ENCODE measurements at regions not wholly inside any gene's neighbourhood (a gene's known extent, or its start where the extent isn't known, plus 50 kb on each side); places are given as distances from the start of the nearest gene placed in this dataset.

GRCh38 chr6:50102676-50103075 is 52.9 kb upstream of the DEFB112 start:
- no peak for DNase-seq

GRCh38 chr6:50110587-50110986 is 60.9 kb upstream of the DEFB112 start:
- no peak for DNase-seq

- no peak for DNase-seq
Measured at GRCh38 chr6:50112981-50113857, 63.5 kb upstream of the DEFB112 start.

GRCh38 chr6:50116390-50116789 is 66.7 kb upstream of the DEFB112 start:
- no peak for DNase-seq

- DNase-seq: no peak
Measured at GRCh38 chr6:50116797-50117542, 67.2 kb upstream of the DEFB112 start.

- no peak for DNase-seq
Measured at GRCh38 chr6:50120300-50120699, 70.6 kb upstream of the DEFB112 start.

GRCh38 chr6:50123688-50124087 is 74.0 kb upstream of the DEFB112 start:
- DNase-seq: no peak

- DNase-seq: no peak
Measured at GRCh38 chr6:50124572-50124971, 74.8 kb upstream of the DEFB112 start.

- peak; percentile 4 to 35 for DNase-seq
Measured at GRCh38 chr6:50128420-50129005, 78.8 kb upstream of the DEFB112 start.

- no peak for DNase-seq
Measured at GRCh38 chr6:50135968-50136367, 86.2 kb upstream of the DEFB112 start.

GRCh38 chr6:50141100-50141499 is 91.4 kb upstream of the DEFB112 start:
- DNase-seq: no peak

- no peak for DNase-seq
Measured at GRCh38 chr6:50143011-50143719, 93.4 kb upstream of the DEFB112 start.

GRCh38 chr6:50145125-50145524 is 95.4 kb upstream of the DEFB112 start:
- no peak for DNase-seq

- no peak for DNase-seq
Measured at GRCh38 chr6:50147371-50147770, 97.6 kb upstream of the DEFB112 start.

GRCh38 chr6:50180646-50181045 is 130.9 kb upstream of the DEFB112 start:
- no peak for DNase-seq

GRCh38 chr6:50185006-50185405 is 135.3 kb upstream of the DEFB112 start:
- DNase-seq: no peak

GRCh38 chr6:50187351-50187921 is 137.7 kb upstream of the DEFB112 start:
- no peak for DNase-seq

- DNase-seq: no peak
Measured at GRCh38 chr6:50198245-50198644, 148.5 kb upstream of the DEFB112 start.

- DNase-seq: no peak
Measured at GRCh38 chr6:50202766-50203165, 153.0 kb upstream of the DEFB112 start.

GRCh38 chr6:50211582-50211981 is 161.9 kb upstream of the DEFB112 start:
- DNase-seq: no peak

- DNase-seq: no peak
Measured at GRCh38 chr6:50213146-50213545, 163.4 kb upstream of the DEFB112 start.

GRCh38 chr6:50214937-50215336 is 165.2 kb upstream of the DEFB112 start:
- no peak for DNase-seq

GRCh38 chr6:50217841-50218240 is 168.1 kb upstream of the DEFB112 start:
- DNase-seq: no peak
